ENCODE measurements at regions not wholly inside any gene's neighbourhood (a gene's known extent, or its start where the extent isn't known, plus 50 kb on each side); places are given as distances from the start of the nearest gene placed in this dataset.

- no peak for DNase-seq (ENCODE audit: low read depth, low spot score)
- TF ChIP-seq, protein P1, sequence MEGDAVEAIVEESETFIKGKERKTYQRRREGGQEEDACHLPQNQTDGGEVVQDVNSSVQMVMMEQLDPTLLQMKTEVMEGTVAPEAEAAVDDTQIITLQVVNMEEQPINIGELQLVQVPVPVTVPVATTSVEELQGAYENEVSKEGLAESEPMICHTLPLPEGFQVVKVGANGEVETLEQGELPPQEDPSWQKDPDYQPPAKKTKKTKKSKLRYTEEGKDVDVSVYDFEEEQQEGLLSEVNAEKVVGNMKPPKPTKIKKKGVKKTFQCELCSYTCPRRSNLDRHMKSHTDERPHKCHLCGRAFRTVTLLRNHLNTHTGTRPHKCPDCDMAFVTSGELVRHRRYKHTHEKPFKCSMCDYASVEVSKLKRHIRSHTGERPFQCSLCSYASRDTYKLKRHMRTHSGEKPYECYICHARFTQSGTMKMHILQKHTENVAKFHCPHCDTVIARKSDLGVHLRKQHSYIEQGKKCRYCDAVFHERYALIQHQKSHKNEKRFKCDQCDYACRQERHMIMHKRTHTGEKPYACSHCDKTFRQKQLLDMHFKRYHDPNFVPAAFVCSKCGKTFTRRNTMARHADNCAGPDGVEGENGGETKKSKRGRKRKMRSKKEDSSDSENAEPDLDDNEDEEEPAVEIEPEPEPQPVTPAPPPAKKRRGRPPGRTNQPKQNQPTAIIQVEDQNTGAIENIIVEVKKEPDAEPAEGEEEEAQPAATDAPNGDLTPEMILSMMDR (IDR thresholded peaks at IDR 0.05; ENCODE audit: low read depth, low read length), result no peak
- no peak overlapping the region for H3K4me3 ChIP-seq (ENCODE audit: low read depth, low read length)
- in situ Hi-C loops (cut with HindIII; ENCODE audit: low sequenced_read_pairs), result no loop called here
Observed at GRCh38 chr7:155984609-155985405, 172.5 kb upstream of the SHH start.

DNA sequence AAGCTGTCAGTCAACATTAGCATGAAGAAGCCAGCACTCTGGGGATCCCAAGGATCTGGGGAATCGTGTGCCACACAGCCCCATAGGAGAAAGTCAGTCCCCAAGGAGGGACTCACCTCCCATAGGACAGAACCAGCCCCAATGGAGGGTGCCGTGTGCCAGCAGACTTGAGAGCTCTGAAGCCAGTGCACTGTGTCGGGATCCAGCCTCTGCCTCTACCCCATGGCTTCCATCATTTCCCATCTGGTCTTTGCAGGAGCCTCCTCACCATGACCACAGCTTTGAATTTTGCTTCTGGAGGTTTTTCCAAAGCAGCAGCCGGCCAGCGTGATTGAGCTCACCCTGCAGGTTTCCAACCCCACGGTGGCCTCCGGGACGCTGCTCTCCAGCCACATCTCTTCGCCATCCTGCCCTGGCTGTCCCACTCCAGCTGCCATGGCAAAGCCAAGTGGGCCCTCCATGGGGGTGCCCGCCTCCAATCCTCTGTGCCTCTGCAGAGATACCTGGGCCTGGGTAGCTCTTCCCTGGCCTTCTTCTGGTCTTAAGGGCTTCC lies 171.8 kb upstream of the SHH start:
- no peak overlapping the region for H3K4me3 ChIP-seq (ENCODE audit: low read depth, low read length)
- in situ Hi-C loops (cut with HindIII; ENCODE audit: low sequenced_read_pairs), result no loop called here
- TF ChIP-seq, protein P1 (IDR thresholded peaks at IDR 0.05; ENCODE audit: low read depth, low read length), result no peak
- DNase-seq (ENCODE audit: low read depth, low spot score), result no peak

GRCh38 chr7:155983176-155983815 lies 171.0 kb upstream of the SHH start:
- TF ChIP-seq, protein P1 (IDR thresholded peaks at IDR 0.05; ENCODE audit: low read depth, low read length), result no peak
- no peak for DNase-seq (ENCODE audit: low read depth, low spot score)
- in situ Hi-C loops (cut with HindIII; ENCODE audit: low sequenced_read_pairs), result no loop called here
- H3K4me3 ChIP-seq (ENCODE audit: low read depth, low read length), result no peak overlapping the region

DNA sequence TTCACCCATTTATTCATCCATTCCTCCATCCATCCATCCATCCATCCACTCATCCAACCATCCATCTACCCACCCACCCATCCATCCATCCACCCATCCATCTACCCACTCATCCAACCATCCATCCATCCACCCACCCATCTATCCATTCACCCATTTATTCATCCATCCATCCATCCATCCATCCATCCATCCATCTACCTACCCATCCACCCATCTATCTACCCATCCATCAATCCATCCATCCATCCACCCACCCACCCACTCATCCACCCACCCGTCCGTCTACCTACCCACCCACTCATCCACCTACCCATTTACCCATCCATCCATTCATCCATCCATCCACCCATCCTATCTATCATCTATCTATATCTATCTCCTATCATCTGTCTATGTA lies 169.4 kb upstream of the SHH start:
- TF ChIP-seq, protein P1 (IDR thresholded peaks at IDR 0.05; ENCODE audit: low read depth, low read length), result no peak
- H3K4me3 ChIP-seq (ENCODE audit: low read depth, low read length), result no peak overlapping the region
- in situ Hi-C loops (cut with HindIII; ENCODE audit: low sequenced_read_pairs), result no loop called here

GRCh38 chr7:155980841-155981240 lies 168.6 kb upstream of the SHH start:
- TF ChIP-seq, protein P1 (IDR thresholded peaks at IDR 0.05; ENCODE audit: low read depth, low read length), result no peak
- no peak overlapping the region for H3K4me3 ChIP-seq (ENCODE audit: low read depth, low read length)
- in situ Hi-C loops (cut with HindIII; ENCODE audit: low sequenced_read_pairs), result no loop called here
- DNase-seq (ENCODE audit: low read depth, low spot score), result no peak

More for the DNA sequence above, 169.4 kb upstream of the SHH start:
- DNase-seq (ENCODE audit: low read depth, low spot score), result no peak

- TF ChIP-seq, protein P1 (IDR thresholded peaks at IDR 0.05; ENCODE audit: low read depth, low read length), result no peak
- H3K4me3 ChIP-seq (ENCODE audit: low read depth, low read length), result no peak overlapping the region
- DNase-seq (ENCODE audit: low read depth, low spot score), result no peak
Observed at GRCh38 chr7:155979994-155980393, 167.7 kb upstream of the SHH start.

More at GRCh38 chr7:155979994-155980393, 167.7 kb upstream of the SHH start:
- in situ Hi-C loops (cut with HindIII; ENCODE audit: low sequenced_read_pairs), result no loop called here
